A673 (cell line): ENCODE measurements at regions not wholly inside any gene's neighbourhood (a gene's known extent, or its start where the extent isn't known, plus 50 kb on each side); places are given as distances from the start of the nearest gene placed in this dataset.

ENCODE experiments used
- CTCF ChIP-seq: fragments of 300-800, 200-600 bp; sonication (generic); conservative IDR thresholded peaks from 2 replicates; pipeline ENCODE4 v1.5.1; 2017; ENCODE audit warnings: low read depth, mild to moderate bottlenecking, antibody characterized with exemption, low read length, moderate library complexity, mixed read lengths
- EZH2 ChIP-seq: fragments of 200-600 bp; sonication (generic); IDR thresholded peaks from 2 replicates; pipeline ENCODE4 v1.6.1; 2017; ENCODE audit warnings: borderline replicate concordance, low read depth, mild to moderate bottlenecking, mixed read lengths, antibody characterized with exemption, low read length; ENCODE audit not compliant: poor library complexity, severe bottlenecking

GRCh38 chr14:76272774-76273173 lies 103.2 kb upstream of the ESRRB start:
- TF ChIP-seq EZH2 (no peak), CTCF (no peak)
